Fibroblast of villous mesenchyme (primary cell): ENCODE measurements at regions not wholly inside any gene's neighbourhood (a gene's known extent, or its start where the extent isn't known, plus 50 kb on each side); places are given as distances from the start of the nearest gene placed in this dataset.
A peak's percentile ranks its signal among the peaks of the same experiment; 100 is the strongest.

Experiments
- DNase-seq: peaks from one replicate; pipeline ENCODE4 v3.0.0-alpha.2; 2010; ENCODE audit warnings: low read depth
- H3K4me3 ChIP-seq: 2 replicates; pipeline ENCODE4 v1.5.1; 2011; ENCODE audit warnings: low read depth, mild to moderate bottlenecking, low read length
- CTCF ChIP-seq: IDR thresholded peaks from 2 replicates; pipeline ENCODE4 v1.5.1; 2012; ENCODE audit warnings: low read depth, mild to moderate bottlenecking, low read length; ENCODE audit not compliant: insufficient read depth

DNA sequence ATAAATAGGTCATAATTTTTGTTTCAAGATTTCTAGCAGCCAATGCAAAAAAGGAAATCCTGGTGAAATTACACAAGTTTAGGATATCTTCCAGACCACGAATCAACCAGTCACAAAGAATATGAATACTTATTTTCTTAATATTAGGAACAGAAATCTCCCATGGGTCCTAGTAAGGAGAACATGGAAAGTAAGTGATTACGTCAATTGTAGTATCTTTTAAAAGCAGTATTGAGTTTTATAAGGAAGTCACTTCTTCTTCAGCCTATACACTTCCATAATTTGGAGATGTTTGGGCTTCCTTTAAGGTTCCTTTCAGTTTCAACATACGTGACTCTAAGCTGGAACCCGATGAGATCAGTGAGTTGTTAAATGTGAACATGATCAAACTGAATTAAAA is 534.5 kb downstream of the USP25 start:
- H3K4me3 ChIP-seq = no peak overlapping the region
- peak; percentile 13 for DNase-seq
- TF ChIP-seq CTCF = no peak

DNA sequence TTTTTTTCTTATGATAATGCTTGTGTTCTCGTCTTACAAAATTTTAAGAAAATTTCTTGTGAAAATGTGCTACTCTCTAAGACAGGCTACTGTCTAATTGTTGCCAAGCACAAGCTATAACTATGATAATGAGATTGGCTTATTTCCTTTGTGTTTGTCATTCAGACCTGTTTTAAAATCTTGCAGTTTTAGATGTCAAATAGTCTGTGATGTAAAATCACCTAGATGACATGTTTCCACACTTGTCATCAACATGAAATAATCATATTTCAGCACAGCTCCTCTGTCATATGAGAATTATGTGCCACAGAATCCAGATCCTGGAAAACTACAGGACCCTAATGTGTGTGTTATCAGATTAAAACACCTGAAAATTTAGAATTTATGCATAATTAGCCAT is 539.7 kb downstream of the USP25 start:
- no peak for TF ChIP-seq CTCF
- no peak for DNase-seq
- no peak overlapping the region for H3K4me3 ChIP-seq

GRCh38 chr21:16279731-16280581 is 550.2 kb downstream of the USP25 start:
- no peak for TF ChIP-seq CTCF
- peak; percentile 58 for DNase-seq
- peak overlapping the region; percentile 15 for H3K4me3 ChIP-seq

DNA sequence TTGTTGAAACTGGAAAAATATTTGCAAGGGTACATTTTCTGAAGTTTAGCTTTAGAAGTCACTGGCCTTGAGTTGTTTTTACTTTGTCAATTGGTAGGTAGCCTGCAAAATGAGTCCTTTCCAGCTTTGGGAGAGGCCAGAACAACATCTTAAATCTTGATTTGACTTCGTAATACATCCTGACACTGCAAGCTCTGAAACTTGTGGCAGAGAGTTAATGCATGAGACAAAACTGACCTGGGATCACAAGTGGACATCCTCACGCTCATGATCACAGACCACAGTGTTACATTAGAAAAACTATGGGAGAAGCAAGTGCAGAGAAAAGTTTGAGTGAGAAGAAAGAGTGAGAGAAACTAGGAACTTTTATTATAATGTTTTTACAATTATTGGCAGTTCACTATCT is 550.9 kb downstream of the USP25 start:
- H3K4me3 ChIP-seq = no peak overlapping the region
- peak; percentile 44 for DNase-seq
- TF ChIP-seq CTCF = no peak

DNA sequence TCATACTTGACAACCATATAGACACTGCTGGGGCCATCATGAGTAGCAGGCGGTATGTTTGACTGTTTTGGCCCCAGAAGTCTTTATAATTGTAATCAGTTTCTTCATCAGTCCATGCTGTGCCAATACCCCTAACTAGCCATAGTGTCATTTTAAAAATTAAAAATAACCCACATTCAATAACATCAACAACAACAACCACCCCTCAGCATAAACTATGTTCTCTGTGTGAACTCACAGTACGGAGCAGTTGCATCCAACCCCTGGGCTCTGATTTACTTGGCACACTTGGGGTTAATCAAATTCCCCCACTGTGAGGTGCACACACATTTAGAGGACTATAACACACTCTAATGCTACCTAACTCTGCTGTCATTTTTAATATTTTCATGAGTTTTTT is 553.7 kb downstream of the USP25 start:
- DNase-seq = no peak
- TF ChIP-seq CTCF = no peak
- no peak overlapping the region for H3K4me3 ChIP-seq

DNA sequence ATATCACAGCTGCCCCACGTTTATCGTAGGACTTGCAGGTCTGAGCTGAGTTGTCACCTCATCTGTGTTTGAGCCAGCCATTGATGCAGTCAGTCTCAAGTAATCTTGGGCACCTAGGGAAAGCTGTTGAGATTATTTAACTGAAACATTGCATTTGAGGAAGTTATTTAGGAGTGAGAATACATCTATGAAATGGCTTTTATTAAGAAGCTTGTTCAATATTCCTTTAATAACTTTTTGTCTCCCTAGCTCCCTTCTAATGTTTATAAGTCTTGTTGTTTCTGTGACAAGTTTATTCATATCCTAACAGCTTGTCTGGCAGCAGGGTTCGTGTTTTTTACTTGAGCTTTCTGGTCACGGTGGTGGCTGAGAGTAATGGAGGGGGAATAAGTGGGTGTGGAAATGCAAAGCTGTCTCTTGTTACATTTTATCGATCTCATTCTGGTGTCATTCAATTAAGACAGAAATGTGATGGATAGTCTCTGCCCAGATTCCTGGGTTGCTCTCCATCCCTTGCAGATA is 555.9 kb downstream of the USP25 start:
- H3K4me3 ChIP-seq = no peak overlapping the region
- TF ChIP-seq CTCF = no peak
- no peak for DNase-seq
